NCI-H226 (cell line): ENCODE measurements at regions not wholly inside any gene's neighbourhood (a gene's known extent, or its start where the extent isn't known, plus 50 kb on each side); places are given as distances from the start of the nearest gene placed in this dataset.
A peak's percentile ranks its signal among the peaks of the same experiment; 100 is the strongest.
"Not testable (repeated sequence)": the region's sequence is repeated elsewhere in the genome, so short reads cannot be mapped to it uniquely, and the experiment has no call there.

ENCODE experiments used
- DNase-seq: peaks from one replicate; pipeline ENCODE4 v3.0.0-alpha.2; 2015

- no peak for DNase-seq
These were observed 116.0 kb upstream of the SYT13 start for GRCh38 chr11:45402049-45402630.

- peak; percentile 29 for DNase-seq
These were observed 114.5 kb upstream of the SYT13 start for GRCh38 chr11:45400591-45400990.

- DNase-seq = no peak
These were observed 113.0 kb upstream of the SYT13 start for GRCh38 chr11:45399166-45399565.

- DNase-seq = no peak
These were observed 112.2 kb upstream of the SYT13 start for GRCh38 chr11:45398325-45398724.

- DNase-seq = no peak
These were observed 110.3 kb upstream of the SYT13 start for GRCh38 chr11:45396394-45396793.

- no peak for DNase-seq
These were observed 109.8 kb upstream of the SYT13 start for GRCh38 chr11:45395947-45396346.

- DNase-seq = no peak
These were observed 109.3 kb upstream of the SYT13 start for GRCh38 chr11:45395421-45395820.

GRCh38 chr11:45394294-45395085 lies 108.3 kb upstream of the SYT13 start:
- DNase-seq = no peak

GRCh38 chr11:45393826-45394225 lies 107.7 kb upstream of the SYT13 start:
- no peak for DNase-seq

- no peak for DNase-seq
These were observed 107.2 kb upstream of the SYT13 start for GRCh38 chr11:45393334-45393733.

GRCh38 chr11:45392591-45393091 lies 106.5 kb upstream of the SYT13 start:
- DNase-seq = no peak

GRCh38 chr11:45392154-45392553 lies 106.0 kb upstream of the SYT13 start:
- DNase-seq = no peak

GRCh38 chr11:45391168-45391850 lies 105.2 kb upstream of the SYT13 start:
- DNase-seq = no peak

GRCh38 chr11:45390407-45390806 lies 104.3 kb upstream of the SYT13 start:
- no peak for DNase-seq

GRCh38 chr11:45388472-45388871 lies 102.3 kb upstream of the SYT13 start:
- DNase-seq = no peak

GRCh38 chr11:45387885-45388284 lies 101.7 kb upstream of the SYT13 start:
- DNase-seq = not testable (repeated sequence)

- no peak for DNase-seq
These were observed 100.8 kb upstream of the SYT13 start for GRCh38 chr11:45386972-45387371.

- DNase-seq = no peak
These were observed 99.7 kb upstream of the SYT13 start for GRCh38 chr11:45385844-45386243.

GRCh38 chr11:45385423-45385822 lies 99.3 kb upstream of the SYT13 start:
- no peak for DNase-seq

- no peak for DNase-seq
These were observed 98.6 kb upstream of the SYT13 start for GRCh38 chr11:45384711-45385241.

- DNase-seq = no peak
These were observed 97.9 kb upstream of the SYT13 start for GRCh38 chr11:45384016-45384415.

GRCh38 chr11:45383224-45383623 lies 97.1 kb upstream of the SYT13 start:
- peak; percentile 35 for DNase-seq

- no peak for DNase-seq
These were observed 96.2 kb upstream of the SYT13 start for GRCh38 chr11:45382133-45382878.
